ENCODE measurements at regions not wholly inside any gene's neighbourhood (a gene's known extent, or its start where the extent isn't known, plus 50 kb on each side); places are given as distances from the start of the nearest gene placed in this dataset.

GRCh38 chr7:35546691-35547429 is 148.1 kb downstream of the HERPUD2 start:
- DNase-seq (ENCODE audit: low read depth, low spot score) = no peak
- H3K4me2 ChIP-seq (ENCODE audit: insufficient read depth, low read length) = no peak overlapping the region
- no peaks in the 10 kb centered on the region for H3K4me1 ChIP-seq (ENCODE audit: control insufficient read depth, extremely low read depth, insufficient read depth, low read length)
- TF ChIP-seq MYC (IDR thresholded peaks at IDR 0.05; ENCODE audit: low read depth, low read length) (no peak), FOS (IDR thresholded peaks at IDR 0.05; ENCODE audit: borderline replicate concordance, insufficient read depth, low read length) (no peak), JUN (IDR thresholded peaks at IDR 0.05; ENCODE audit: borderline replicate concordance, insufficient read depth, insufficient read length, low read depth) (no peak), POLR2AphosphoS5 (IDR thresholded peaks at IDR 0.05; ENCODE audit: insufficient read depth, low read depth, low read length) (no peak), EZH2 (IDR thresholded peaks at IDR 0.05; ENCODE audit: borderline replicate concordance, low read depth, low read length, severe bottlenecking) (no peak), GATA2 (IDR thresholded peaks at IDR 0.05; ENCODE audit: insufficient read depth, insufficient read length, low read depth, low read length) (no peak), MAX (IDR thresholded peaks at IDR 0.05; ENCODE audit: insufficient read depth, insufficient read length) (no peak), POLR2A (IDR thresholded peaks at IDR 0.05; ENCODE audit: low read depth, low read length) (no peak)
- TF ChIP-seq, protein P1, sequence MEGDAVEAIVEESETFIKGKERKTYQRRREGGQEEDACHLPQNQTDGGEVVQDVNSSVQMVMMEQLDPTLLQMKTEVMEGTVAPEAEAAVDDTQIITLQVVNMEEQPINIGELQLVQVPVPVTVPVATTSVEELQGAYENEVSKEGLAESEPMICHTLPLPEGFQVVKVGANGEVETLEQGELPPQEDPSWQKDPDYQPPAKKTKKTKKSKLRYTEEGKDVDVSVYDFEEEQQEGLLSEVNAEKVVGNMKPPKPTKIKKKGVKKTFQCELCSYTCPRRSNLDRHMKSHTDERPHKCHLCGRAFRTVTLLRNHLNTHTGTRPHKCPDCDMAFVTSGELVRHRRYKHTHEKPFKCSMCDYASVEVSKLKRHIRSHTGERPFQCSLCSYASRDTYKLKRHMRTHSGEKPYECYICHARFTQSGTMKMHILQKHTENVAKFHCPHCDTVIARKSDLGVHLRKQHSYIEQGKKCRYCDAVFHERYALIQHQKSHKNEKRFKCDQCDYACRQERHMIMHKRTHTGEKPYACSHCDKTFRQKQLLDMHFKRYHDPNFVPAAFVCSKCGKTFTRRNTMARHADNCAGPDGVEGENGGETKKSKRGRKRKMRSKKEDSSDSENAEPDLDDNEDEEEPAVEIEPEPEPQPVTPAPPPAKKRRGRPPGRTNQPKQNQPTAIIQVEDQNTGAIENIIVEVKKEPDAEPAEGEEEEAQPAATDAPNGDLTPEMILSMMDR (IDR thresholded peaks at IDR 0.05; ENCODE audit: extremely low read depth in 1 of 2, insufficient read depth in 1 of 2, low read depth in 1 of 2, low read length in 2 of 2) = no peak
- POLR2A ChIA-PET = no interaction called here
- H3K27me3 ChIP-seq (ENCODE audit: control insufficient read depth in 2 of 2, insufficient read depth in 2 of 2, low read length in 2 of 2) = peaks cover 9 to 11% of the 10 kb centered on the region in 2 experiments
- H3K9ac ChIP-seq (replicated peaks; ENCODE audit: extremely low read depth, insufficient read depth, low read length) = no peak overlapping the region
- dilution Hi-C loops (cut with MboI; ENCODE audit: extremely low pct_ligation_motif_present, low sequenced_read_pairs) (no loop called here), intact Hi-C loops (cut with micrococcal nuclease) (no loop called here)
- H3K79me2 ChIP-seq (ENCODE audit: control insufficient read depth, insufficient read depth, low read length) = no peaks in the 10 kb centered on the region
- FAIRE-seq = no peak
- H3K27ac ChIP-seq (ENCODE audit: insufficient read depth, low read depth, low read length) = no peak overlapping the region
- H3K9me3 ChIP-seq (replicated peaks; ENCODE audit: control insufficient read depth, insufficient read depth, low read length) = no peaks in the 10 kb centered on the region
- H4K20me1 ChIP-seq (replicated peaks; ENCODE audit: control insufficient read depth, extremely low read depth, insufficient read depth, low read length) = no peaks in the 10 kb centered on the region
- no TSS peak for BruUV-seq (replicated peaks)
- CTCF ChIA-PET = no interaction called here
- H3K36me3 ChIP-seq (ENCODE audit: control insufficient read depth in 2 of 2, extremely low read depth in 1 of 2, insufficient read depth in 2 of 2, low read length in 2 of 2) = no peaks in the 10 kb centered on the region
- no peak overlapping the region for H3K4me3 ChIP-seq (replicated peaks in 1 of 3; ENCODE audit: insufficient read depth in 1 of 3, low read depth in 1 of 3, low read length in 3 of 3)
- no peaks in the 10 kb centered on the region for H3K9me1 ChIP-seq (replicated peaks; ENCODE audit: control insufficient read depth, extremely low read depth, insufficient read depth, low read length)
- H2AFZ ChIP-seq (ENCODE audit: low read depth, low read length) = no peak overlapping the region
